IMR-90 (cell line): ENCODE measurements at regions not wholly inside any gene's neighbourhood (a gene's known extent, or its start where the extent isn't known, plus 50 kb on each side); places are given as distances from the start of the nearest gene placed in this dataset.

Experiments
- BHLHE40 ChIP-seq: fragments of 150-350 bp; IDR thresholded peaks from 2 replicates; pipeline ENCODE4 v1.6.1; 2016; ENCODE audit warnings: mild to moderate bottlenecking, low read depth, low read length
- CEBPB ChIP-seq: IDR thresholded peaks from 2 replicates; pipeline ENCODE4 v1.6.1; 2012; ENCODE audit warnings: low read depth, low read length, improper control_type of control experiment
- FOS ChIP-seq: fragments of 150-350 bp; IDR thresholded peaks from 2 replicates; pipeline ENCODE4 v1.6.1; 2016; ENCODE audit warnings: low read depth, low read length
- MAFK ChIP-seq: IDR thresholded peaks from 2 replicates; pipeline ENCODE4 v1.6.1; 2012; ENCODE audit warnings: low read depth, low read length, improper control_type of control experiment
- MAZ ChIP-seq: IDR thresholded peaks from 2 replicates; pipeline ENCODE4 v1.6.1; 2012; ENCODE audit warnings: low read depth, mild to moderate bottlenecking, low read length, improper control_type of control experiment, moderate library complexity, borderline replicate concordance
- POLR2A ChIP-seq: IDR thresholded peaks from 2 replicates; pipeline ENCODE4 v1.6.1; 2012; ENCODE audit warnings: mild to moderate bottlenecking, low read depth, low read length
- RFX5 ChIP-seq: IDR thresholded peaks from 2 replicates; pipeline ENCODE4 v1.8.0; 2012; ENCODE audit warnings: low read depth, mild to moderate bottlenecking, low read length, moderate library complexity
- SMC3 ChIP-seq: fragments of 150-350 bp; IDR thresholded peaks from 2 replicates; pipeline ENCODE4 v1.6.1; 2016; ENCODE audit warnings: low read depth, mild to moderate bottlenecking, antibody characterized with exemption, low read length, moderate library complexity
- TF ChIP-seq, protein P1 (sequence below): conservative IDR thresholded peaks from 2 replicates; pipeline ENCODE4 v1.5.1; 2012; ENCODE audit warnings: mild to moderate bottlenecking, low read depth, low read length, improper control_type of control experiment
- TF ChIP-seq, protein P2 (sequence below): fragments of 150-350 bp; IDR thresholded peaks from 2 replicates; pipeline ENCODE4 v1.6.1; 2017; ENCODE audit warnings: mild to moderate bottlenecking, antibody characterized with exemption, low read length, low read depth

GRCh38 chr13:31057403-31058033, 104.2 kb downstream of the HSPH1 start:
- TF ChIP-seq, protein P1, sequence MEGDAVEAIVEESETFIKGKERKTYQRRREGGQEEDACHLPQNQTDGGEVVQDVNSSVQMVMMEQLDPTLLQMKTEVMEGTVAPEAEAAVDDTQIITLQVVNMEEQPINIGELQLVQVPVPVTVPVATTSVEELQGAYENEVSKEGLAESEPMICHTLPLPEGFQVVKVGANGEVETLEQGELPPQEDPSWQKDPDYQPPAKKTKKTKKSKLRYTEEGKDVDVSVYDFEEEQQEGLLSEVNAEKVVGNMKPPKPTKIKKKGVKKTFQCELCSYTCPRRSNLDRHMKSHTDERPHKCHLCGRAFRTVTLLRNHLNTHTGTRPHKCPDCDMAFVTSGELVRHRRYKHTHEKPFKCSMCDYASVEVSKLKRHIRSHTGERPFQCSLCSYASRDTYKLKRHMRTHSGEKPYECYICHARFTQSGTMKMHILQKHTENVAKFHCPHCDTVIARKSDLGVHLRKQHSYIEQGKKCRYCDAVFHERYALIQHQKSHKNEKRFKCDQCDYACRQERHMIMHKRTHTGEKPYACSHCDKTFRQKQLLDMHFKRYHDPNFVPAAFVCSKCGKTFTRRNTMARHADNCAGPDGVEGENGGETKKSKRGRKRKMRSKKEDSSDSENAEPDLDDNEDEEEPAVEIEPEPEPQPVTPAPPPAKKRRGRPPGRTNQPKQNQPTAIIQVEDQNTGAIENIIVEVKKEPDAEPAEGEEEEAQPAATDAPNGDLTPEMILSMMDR, result no peak
- TF ChIP-seq BHLHE40, result no peak
- no peak for TF ChIP-seq POLR2A
- TF ChIP-seq FOS, result no peak
- TF ChIP-seq RFX5, result no peak
- no peak for TF ChIP-seq SMC3
- TF ChIP-seq MAZ, result no peak
- TF ChIP-seq MAFK, result no peak
- TF ChIP-seq, protein P2, sequence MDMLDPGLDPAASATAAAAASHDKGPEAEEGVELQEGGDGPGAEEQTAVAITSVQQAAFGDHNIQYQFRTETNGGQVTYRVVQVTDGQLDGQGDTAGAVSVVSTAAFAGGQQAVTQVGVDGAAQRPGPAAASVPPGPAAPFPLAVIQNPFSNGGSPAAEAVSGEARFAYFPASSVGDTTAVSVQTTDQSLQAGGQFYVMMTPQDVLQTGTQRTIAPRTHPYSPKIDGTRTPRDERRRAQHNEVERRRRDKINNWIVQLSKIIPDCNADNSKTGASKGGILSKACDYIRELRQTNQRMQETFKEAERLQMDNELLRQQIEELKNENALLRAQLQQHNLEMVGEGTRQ, result no peak
- TF ChIP-seq CEBPB, result no peak
